SK-N-SH (cell line): ENCODE measurements at regions not wholly inside any gene's neighbourhood (a gene's known extent, or its start where the extent isn't known, plus 50 kb on each side); places are given as distances from the start of the nearest gene placed in this dataset.

Experiments used
- CTCF ChIA-PET: fragments of 300-600, 350-600 bp; formaldehyde crosslinking; extraction: SDS; loops from one replicate; lab custom pipeline; 2021; lab: Yijun Ruan, JAX
- POLR2A ChIA-PET: fragments of 350-600 bp; sonication (Branson Sonifier 250); formaldehyde crosslinking; extraction: SDS; loops from one replicate; lab custom pipeline; 2020; ENCODE audit warnings: antibody characterized with exemption, inconsistent platforms; lab: Yijun Ruan, JAX
- DNase-seq: peaks from one replicate; pipeline ENCODE4 v3.0.0; 2012
- H2AFZ ChIP-seq: fragments of 200-600 bp; sonication (generic); 2 replicates; pipeline ENCODE4 v1.8.1; 2016; ENCODE audit warnings: antibody characterized with exemption, mild to moderate bottlenecking, low read depth
- H3F3A ChIP-seq: fragments of 200-600 bp; sonication (generic); replicated peaks from 2 replicates; pipeline ENCODE3; 2016; ENCODE audit warnings: antibody characterized with exemption, mild to moderate bottlenecking; ENCODE audit not compliant: insufficient read depth
- H3K27ac ChIP-seq, 2 experiments: fragments of 200-500 bp in 1 of 2; fragments of 200-600 bp in 1 of 2; sonication (Bioruptor generic) in 1 of 2; sonication (generic), shearing (Covaris generic) in 1 of 2; 2 replicates each; pipeline versions ENCODE4 v1.5.1 to v1.6.1; 2014 to 2016; ENCODE audit warnings: low read depth in 2 of 2, inconsistent platforms in 1 of 2, low read length in 1 of 2, mild to moderate bottlenecking in 1 of 2, mixed read lengths in 1 of 2
- H3K27me3 ChIP-seq: fragments of 200-600 bp; sonication (generic), shearing (Covaris generic); 2 replicates; pipeline ENCODE4 v1.6.1; 2016; ENCODE audit warnings: mixed run types; ENCODE audit not compliant: insufficient read depth
- H3K36me3 ChIP-seq, 2 experiments: fragments of 200-500 bp in 1 of 2; fragments of 200-600 bp in 1 of 2; sonication (Bioruptor generic) in 1 of 2; sonication (generic) in 1 of 2; replicated peaks in 1 of 2; 2 replicates each; pipeline versions ENCODE3 to v1.5.1; 2014 to 2016; ENCODE audit warnings: low read length in 1 of 2, mild to moderate bottlenecking in 1 of 2; ENCODE audit not compliant: insufficient read depth in 2 of 2, control insufficient read depth in 1 of 2
- H3K4me1 ChIP-seq, 2 experiments: fragments of 200-500 bp in 1 of 2; fragments of 200-600 bp in 1 of 2; sonication (Bioruptor generic) in 1 of 2; sonication (generic), shearing (Covaris generic) in 1 of 2; 2 replicates each; pipeline versions ENCODE4 v1.5.1 to v1.6.1; 2014 to 2016; ENCODE audit warnings: low read depth in 1 of 2, low read length in 1 of 2, mixed run types in 1 of 2; ENCODE audit not compliant: insufficient read depth in 2 of 2, control insufficient read depth in 1 of 2
- H3K4me2 ChIP-seq: fragments of 200-600 bp; sonication (generic), shearing (Covaris generic); 2 replicates; pipeline ENCODE4 v1.6.1; 2017; ENCODE audit warnings: mixed run types
- H3K4me3 ChIP-seq, 2 experiments: fragments of 200-500 bp in 1 of 2; fragments of 200-600 bp in 1 of 2; sonication (Bioruptor generic) in 1 of 2; sonication (generic), shearing (Covaris generic) in 1 of 2; 2 replicates each; pipeline versions ENCODE4 v1.5.1 to v1.8.1; 2014 to 2016; ENCODE audit warnings: low read depth in 2 of 2, inconsistent platforms in 1 of 2, low read length in 1 of 2, mild to moderate bottlenecking in 1 of 2, mixed read lengths in 1 of 2, moderate library complexity in 1 of 2
- H3K79me2 ChIP-seq: fragments of 200-600 bp; sonication (generic); 2 replicates; pipeline ENCODE4 v1.8.1; 2017; ENCODE audit warnings: mild to moderate bottlenecking; ENCODE audit not compliant: insufficient read depth
- H3K9ac ChIP-seq: fragments of 200-600 bp; sonication (generic); 2 replicates; pipeline ENCODE4 v1.6.1; 2017; ENCODE audit warnings: mixed run types
- H3K9me2 ChIP-seq: fragments of 200-600 bp; sonication (generic); 2 replicates; pipeline ENCODE4 v1.6.1; 2017; ENCODE audit warnings: mixed run types
- H3K9me3 ChIP-seq: fragments of 200-600 bp; sonication (generic); 2 replicates; pipeline ENCODE4 v1.6.1; 2017; ENCODE audit warnings: mixed run types, mild to moderate bottlenecking, moderate library complexity
- H4K20me1 ChIP-seq: fragments of 200-600 bp; sonication (generic); 2 replicates; pipeline ENCODE4 v1.6.1; 2017; ENCODE audit warnings: mild to moderate bottlenecking, mixed run types; ENCODE audit not compliant: insufficient read depth
- ELF1 ChIP-seq: IDR thresholded peaks from 2 replicates; pipeline ENCODE4 v1.4.0; 2012
- EP300 ChIP-seq, 2 experiments: IDR thresholded peaks; 2 replicates each; pipeline versions ENCODE4 v1.4.0 to v1.6.1; 2012; ENCODE audit warnings: borderline replicate concordance in 1 of 2, low read depth in 1 of 2, low read length in 1 of 2
- EZH2phosphoT487 ChIP-seq: fragments of 200-600 bp; sonication (generic); IDR thresholded peaks from 2 replicates; pipeline ENCODE4 v1.6.1; 2017; ENCODE audit warnings: low read depth, mixed run types, mild to moderate bottlenecking, antibody characterized with exemption, moderate library complexity, borderline replicate concordance
- FOSL2 ChIP-seq: IDR thresholded peaks from 2 replicates; pipeline ENCODE4 v1.4.0; 2012; ENCODE audit warnings: low read depth, mild to moderate bottlenecking, moderate library complexity, borderline replicate concordance
- FOXM1 ChIP-seq: IDR thresholded peaks from 2 replicates; pipeline ENCODE4 v1.4.0; 2012; ENCODE audit warnings: low read depth, mild to moderate bottlenecking
- MXI1 ChIP-seq: IDR thresholded peaks from 2 replicates; pipeline ENCODE4 v1.6.1; 2012; ENCODE audit warnings: mild to moderate bottlenecking, low read depth, low read length, improper control_type of control experiment
- NRF1 ChIP-seq: IDR thresholded peaks from 2 replicates; pipeline ENCODE4 v1.6.1; 2012; ENCODE audit warnings: low read depth, mild to moderate bottlenecking, low read length
- POLR2AphosphoS5 ChIP-seq: IDR thresholded peaks from 2 replicates; pipeline ENCODE4 v1.6.1; 2012; ENCODE audit warnings: low read depth, low read length
- RAD21 ChIP-seq: IDR thresholded peaks from 2 replicates; pipeline ENCODE4 v1.6.1; 2012; ENCODE audit warnings: mild to moderate bottlenecking, low read length
- RFX5 ChIP-seq: IDR thresholded peaks from 2 replicates; pipeline ENCODE4 v1.6.1; 2012; ENCODE audit warnings: mild to moderate bottlenecking, improper control_type of control experiment, low read length
- SIN3A ChIP-seq: IDR thresholded peaks from 2 replicates; pipeline ENCODE4 v1.6.1; 2012; ENCODE audit warnings: low read depth, mild to moderate bottlenecking, low read length, moderate library complexity, borderline replicate concordance
- TEAD4 ChIP-seq: IDR thresholded peaks from 2 replicates; pipeline ENCODE4 v1.4.0; 2012; ENCODE audit warnings: mild to moderate bottlenecking, borderline replicate concordance; ENCODE audit not compliant: insufficient read depth
- USF1 ChIP-seq: IDR thresholded peaks from 2 replicates; pipeline ENCODE4 v1.4.0; 2012; ENCODE audit warnings: low read depth, borderline replicate concordance
- ZBTB33 ChIP-seq: IDR thresholded peaks from 2 replicates; pipeline ENCODE4 v1.4.0; 2012; ENCODE audit warnings: low read depth, borderline replicate concordance
- WGBS: methylation state at CpG from one replicate; pipeline ENCODE4 v1.1.6; 2017; ENCODE audit warnings: low lambda C conversion rate; 5-methylcytosine and 5-hydroxymethylcytosine counted together

GRCh38 chr3:94596887-94597566, 534.2 kb downstream of the NSUN3 start:
- H3K27me3 ChIP-seq: no peaks in the 10 kb centered on the region
- H3K4me1 ChIP-seq: no peaks in the 10 kb centered on the region
- H3K9me2 ChIP-seq: no peaks in the 10 kb centered on the region
- ChIA-PET CTCF (no interaction called here), POLR2A (no interaction called here)
- H3K4me3 ChIP-seq: no peak overlapping the region
- H3K9ac ChIP-seq: no peak overlapping the region
- H3K27ac ChIP-seq: no peak overlapping the region
- no peaks in the 10 kb centered on the region for H3K9me3 ChIP-seq
- TF ChIP-seq ZBTB33: no peak
- TF ChIP-seq FOSL2: no peak
- TF ChIP-seq POLR2AphosphoS5: no peak
- TF ChIP-seq USF1: no peak
- no peak for DNase-seq
- no peaks in the 10 kb centered on the region for H3K36me3 ChIP-seq
- WGBS: 17% methylated on average over 4 of the region's 4 CpGs
- 0 out of 2 replicates have a peak overlapping the region, but pooled peaks have one; percentile 35 for H2AFZ ChIP-seq
- H3K79me2 ChIP-seq: no peaks in the 10 kb centered on the region
- H4K20me1 ChIP-seq: no peaks in the 10 kb centered on the region
- H3K4me2 ChIP-seq: no peak overlapping the region
- no peaks in the 10 kb centered on the region for H3F3A ChIP-seq

GRCh38 chr3:94607778-94608177, 544.9 kb downstream of the NSUN3 start:
- no peak for TF ChIP-seq EP300 (IDR thresholded peaks at IDR 0.05; ENCODE audit: borderline replicate concordance in 1 of 2, low read depth in 1 of 2, low read length in 1 of 2)
- no peak for TF ChIP-seq EZH2phosphoT487
- TF ChIP-seq TEAD4: no peak
- TF ChIP-seq SIN3A: no peak
- TF ChIP-seq FOXM1: no peak
- no peak for TF ChIP-seq MXI1
- TF ChIP-seq ELF1: no peak
- TF ChIP-seq RAD21: no peak
- no peak for TF ChIP-seq RFX5
- TF ChIP-seq NRF1: no peak
- Histone ChIP-seq H3K79me2 (no peaks in the 10 kb centered on the region), H3K4me1 (no peaks in the 10 kb centered on the region), H2AFZ (no peak overlapping the region), H3K27ac (no peak overlapping the region), H3K27me3 (no peaks in the 10 kb centered on the region), H3K4me2 (no peak overlapping the region), H3F3A (no peaks in the 10 kb centered on the region), H3K36me3 (no peaks in the 10 kb centered on the region), H3K4me3 (no peak overlapping the region), H3K9ac (no peak overlapping the region), H3K9me3 (no peaks in the 10 kb centered on the region), H3K9me2 (no peaks in the 10 kb centered on the region), H4K20me1 (no peaks in the 10 kb centered on the region)
- DNase-seq: no peak
- 37% methylated on average over 2 of the region's 2 CpGs for WGBS
- ChIA-PET POLR2A (no interaction called here), CTCF (interaction anchor here (1.0 kb wide), 1 partner anchor 8 kb away, joined by 4 read pairs; no protein-coding TSS in a partner anchor)
